Ectodermal cell (in vitro differentiated cells): ENCODE measurements at regions not wholly inside any gene's neighbourhood (a gene's known extent, or its start where the extent isn't known, plus 50 kb on each side); places are given as distances from the start of the nearest gene placed in this dataset.

Source experiments
- H3K27ac ChIP-seq: 2 replicates; pipeline ENCODE4 v1.7.0; 2013; ENCODE audit warnings: mild to moderate bottlenecking, low read depth, low read length; ENCODE audit not compliant: insufficient read depth, poor library complexity, severe bottlenecking
- H3K27me3 ChIP-seq: 2 replicates; pipeline ENCODE4 v1.7.0; 2013; ENCODE audit warnings: mild to moderate bottlenecking, low read length; ENCODE audit not compliant: insufficient read depth, control insufficient read depth, poor library complexity, severe bottlenecking
- H3K36me3 ChIP-seq: one replicate; pipeline ENCODE4 v1.7.0; 2013; ENCODE audit warnings: low read length; ENCODE audit not compliant: control insufficient read depth, insufficient read depth
- H3K4me1 ChIP-seq: one replicate; pipeline ENCODE4 v1.7.0; 2013; ENCODE audit warnings: low read length; ENCODE audit not compliant: control insufficient read depth, insufficient read depth
- H3K4me3 ChIP-seq: 2 replicates; pipeline ENCODE4 v1.7.0; 2013; ENCODE audit warnings: low read depth, low read length, control low read depth; ENCODE audit not compliant: insufficient read depth
- H3K9me3 ChIP-seq: 2 replicates; pipeline ENCODE4 v1.7.0; 2013; ENCODE audit warnings: mild to moderate bottlenecking, low read length, moderate library complexity; ENCODE audit not compliant: control insufficient read depth
- WGBS, 2 experiments: methylation state at CpG; one replicate each; pipeline ENCODE4 v1.1.7; 2013; ENCODE audit warnings: missing lambda C conversion rate in 2 of 2; 5-methylcytosine and 5-hydroxymethylcytosine counted together

- H3K27me3 ChIP-seq: peaks cover 8% of the 10 kb centered on the region
- no peak overlapping the region for H3K4me3 ChIP-seq
- no peaks in the 10 kb centered on the region for H3K9me3 ChIP-seq
- 86 to 90% methylated on average over 10 of the region's 10 CpGs for whole genome bisulfite sequencing, 2 experiments
- no peaks in the 10 kb centered on the region for H3K36me3 ChIP-seq
- H3K4me1 ChIP-seq: peaks cover 38% of the 10 kb centered on the region
- no peak overlapping the region for H3K27ac ChIP-seq
Observed at GRCh38 chr4:3704669-3705068, 61.5 kb upstream of the ADRA2C start.

GRCh38 chr4:3703677-3704521, 62.3 kb upstream of the ADRA2C start:
- no peaks in the 10 kb centered on the region for H3K9me3 ChIP-seq
- 52% methylated on average over 29 of the region's 29 CpGs for WGBS, 2 experiments
- no peak overlapping the region for H3K4me3 ChIP-seq
- no peak overlapping the region for H3K27ac ChIP-seq
- peaks cover 33% of the 10 kb centered on the region for H3K4me1 ChIP-seq
- peaks cover 8% of the 10 kb centered on the region for H3K27me3 ChIP-seq
- no peaks in the 10 kb centered on the region for H3K36me3 ChIP-seq

DNA sequence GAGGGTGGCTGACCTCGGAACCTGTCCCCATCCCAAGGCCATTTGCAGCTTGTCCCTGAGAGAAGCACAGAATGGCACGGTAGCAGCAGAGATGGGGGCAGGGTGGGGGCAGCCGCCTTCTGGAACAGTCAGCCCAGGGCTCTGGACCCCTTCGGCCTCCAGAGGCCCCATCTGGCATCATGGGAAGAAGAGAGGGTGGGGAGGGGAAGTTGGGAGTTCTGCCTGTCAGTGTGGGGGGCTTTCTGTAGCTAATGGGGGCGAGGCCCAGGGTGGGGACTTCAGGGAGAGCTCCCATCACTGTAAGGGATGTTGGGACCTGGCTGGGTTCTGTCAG, 62.9 kb upstream of the ADRA2C start:
- H3K4me3 ChIP-seq: no peak overlapping the region
- peaks cover 8% of the 10 kb centered on the region for H3K27me3 ChIP-seq
- WGBS, 2 experiments: 61 to 65% methylated on average over 5 of the region's 5 CpGs
- no peak overlapping the region for H3K27ac ChIP-seq
- H3K9me3 ChIP-seq: no peaks in the 10 kb centered on the region
- H3K4me1 ChIP-seq: peaks cover 28% of the 10 kb centered on the region
- H3K36me3 ChIP-seq: no peaks in the 10 kb centered on the region

DNA sequence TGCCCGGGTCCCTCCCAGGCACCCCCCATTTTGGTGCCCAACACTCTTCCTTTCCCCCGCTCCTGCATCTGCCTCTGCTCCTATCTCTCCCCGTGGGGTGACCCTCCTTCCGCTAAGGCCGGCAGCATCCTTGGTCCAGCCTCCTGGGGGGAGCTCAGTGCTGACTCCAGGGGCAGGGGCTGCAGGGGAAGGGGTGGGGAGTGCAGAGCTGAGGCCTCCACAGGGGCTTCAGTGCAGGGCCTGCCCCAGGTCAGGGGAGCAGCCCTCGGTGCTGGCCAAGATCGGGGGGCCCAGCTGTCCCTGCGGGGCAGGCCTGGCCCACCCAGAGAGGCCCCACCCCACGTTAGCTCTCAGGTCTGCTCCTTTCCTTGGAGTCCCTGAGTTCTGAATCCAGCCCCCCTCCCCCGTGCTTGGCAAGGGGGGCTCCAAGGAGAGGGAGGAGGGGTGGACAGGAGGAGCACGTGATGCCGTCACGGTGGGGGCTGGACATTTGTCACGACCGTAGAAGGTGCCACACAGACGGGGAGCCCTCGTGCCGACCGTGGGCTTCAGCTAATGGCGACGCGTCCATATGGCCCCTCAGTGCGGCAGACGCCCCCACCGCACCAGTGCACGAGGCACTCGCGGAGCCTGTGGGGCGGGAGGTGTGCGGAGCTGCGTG, 63.5 kb upstream of the ADRA2C start:
- H3K4me1 ChIP-seq: peaks cover 25% of the 10 kb centered on the region
- H3K9me3 ChIP-seq: no peaks in the 10 kb centered on the region
- 88% methylated on average over 31 of the region's 31 CpGs for WGBS, 2 experiments
- H3K27ac ChIP-seq: no peak overlapping the region
- H3K36me3 ChIP-seq: no peaks in the 10 kb centered on the region
- no peak overlapping the region for H3K4me3 ChIP-seq
- H3K27me3 ChIP-seq: peaks cover 8% of the 10 kb centered on the region

- Histone ChIP-seq H3K9me3 (no peaks in the 10 kb centered on the region), H3K4me1 (peaks cover 25% of the 10 kb centered on the region), H3K27ac (no peak overlapping the region), H3K27me3 (peaks cover 8% of the 10 kb centered on the region), H3K36me3 (no peaks in the 10 kb centered on the region), H3K4me3 (no peak overlapping the region)
- WGBS, 2 experiments: 83 to 84% methylated on average over 29 of the region's 29 CpGs
Observed at GRCh38 chr4:3701736-3702560, 64.2 kb upstream of the ADRA2C start.

DNA sequence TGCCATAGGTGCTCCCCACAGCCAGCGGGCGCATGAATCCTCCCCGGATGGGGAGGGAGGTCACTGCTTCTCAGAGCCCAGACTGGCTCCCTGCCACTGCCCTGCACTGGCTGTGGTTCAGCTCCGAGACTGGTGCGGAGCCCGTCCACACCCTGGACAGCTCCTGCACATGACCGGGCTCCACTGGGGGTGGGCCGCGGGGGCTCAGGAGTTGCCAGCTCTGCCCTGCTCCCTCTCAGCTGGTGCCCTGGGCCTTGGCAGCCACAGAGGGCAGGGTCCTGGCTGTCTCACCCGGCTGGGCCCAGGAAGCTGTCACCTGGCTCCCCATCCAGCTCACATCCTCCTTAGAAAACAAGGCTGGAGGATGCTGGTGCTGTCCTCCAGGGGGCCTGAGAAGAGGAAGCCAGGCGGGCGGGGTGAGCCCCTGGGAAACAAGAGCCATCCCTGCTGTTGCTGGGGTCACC, 64.9 kb upstream of the ADRA2C start:
- no peak overlapping the region for H3K27ac ChIP-seq
- H3K4me1 ChIP-seq: peaks cover 25% of the 10 kb centered on the region
- peaks cover 8% of the 10 kb centered on the region for H3K27me3 ChIP-seq
- no peak overlapping the region for H3K4me3 ChIP-seq
- 88% methylated on average over 12 of the region's 12 CpGs for WGBS, 2 experiments
- H3K36me3 ChIP-seq: no peaks in the 10 kb centered on the region
- no peaks in the 10 kb centered on the region for H3K9me3 ChIP-seq

- Histone ChIP-seq H3K36me3 (no peaks in the 10 kb centered on the region), H3K9me3 (no peaks in the 10 kb centered on the region), H3K27me3 (peaks cover 8% of the 10 kb centered on the region), H3K27ac (no peak overlapping the region), H3K4me1 (peaks cover 25% of the 10 kb centered on the region), H3K4me3 (no peak overlapping the region)
- 90 to 95% methylated on average over 10 of the region's 10 CpGs for WGBS, 2 experiments
Observed at GRCh38 chr4:3700736-3701135, 65.4 kb upstream of the ADRA2C start.

DNA sequence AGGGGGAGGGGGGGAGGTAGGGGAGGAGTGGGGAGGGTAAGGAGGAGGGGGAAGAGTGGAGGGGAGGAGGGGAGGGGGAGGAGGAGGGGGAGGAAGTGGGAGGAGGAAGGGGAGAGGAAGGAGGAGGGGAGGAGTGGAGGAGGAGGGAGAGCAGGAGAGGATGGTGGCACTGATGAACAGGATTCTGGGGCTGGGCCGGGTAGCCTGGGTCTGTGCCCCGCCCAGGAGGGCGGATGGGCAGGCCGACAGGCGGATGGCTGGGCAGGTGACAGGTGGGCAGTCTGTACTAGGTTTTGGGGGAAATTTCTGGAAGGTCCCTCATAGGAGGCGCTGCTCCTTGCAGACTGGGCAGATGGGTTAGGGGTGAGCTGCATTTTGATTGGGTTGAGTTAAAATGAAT, 66.0 kb upstream of the ADRA2C start:
- Histone ChIP-seq H3K27me3 (peaks cover 8% of the 10 kb centered on the region), H3K4me3 (no peak overlapping the region), H3K36me3 (no peaks in the 10 kb centered on the region), H3K27ac (no peak overlapping the region), H3K9me3 (no peaks in the 10 kb centered on the region), H3K4me1 (peaks cover 25% of the 10 kb centered on the region)
- WGBS, 2 experiments: 88% methylated on average over 6 of the region's 6 CpGs

- Histone ChIP-seq H3K4me3 (no peak overlapping the region), H3K4me1 (peaks cover 25% of the 10 kb centered on the region), H3K9me3 (no peaks in the 10 kb centered on the region), H3K27me3 (peaks cover 6% of the 10 kb centered on the region), H3K27ac (no peak overlapping the region), H3K36me3 (no peaks in the 10 kb centered on the region)
- WGBS, 2 experiments: 89 to 91% methylated on average over 13 of the region's 13 CpGs
Observed at GRCh38 chr4:3699678-3700077, 66.5 kb upstream of the ADRA2C start.

DNA sequence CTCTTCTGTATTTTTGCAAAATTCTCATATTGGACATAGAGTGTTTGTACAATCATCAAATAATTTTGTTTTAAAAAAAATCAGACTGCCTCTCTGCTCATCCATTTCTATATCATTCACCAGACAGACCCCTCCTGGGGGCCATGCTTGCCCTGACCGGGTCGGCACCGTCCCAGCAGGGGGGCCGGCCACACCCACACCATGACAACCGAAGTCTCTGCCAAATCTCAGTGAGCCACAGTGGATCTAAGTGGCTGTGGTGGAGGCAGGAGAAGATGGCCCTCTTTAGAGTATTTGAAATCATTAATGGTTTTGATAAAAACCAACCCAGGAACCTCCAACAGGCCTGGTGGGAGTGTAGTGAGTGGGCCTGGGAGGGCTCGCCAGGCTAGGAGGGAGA, 66.9 kb upstream of the ADRA2C start:
- no peaks in the 10 kb centered on the region for H3K36me3 ChIP-seq
- H3K9me3 ChIP-seq: no peaks in the 10 kb centered on the region
- H3K27me3 ChIP-seq: peaks cover 5% of the 10 kb centered on the region
- H3K27ac ChIP-seq: no peak overlapping the region
- peaks cover 25% of the 10 kb centered on the region for H3K4me1 ChIP-seq
- 77 to 89% methylated on average over 6 of the region's 6 CpGs for WGBS, 2 experiments
- H3K4me3 ChIP-seq: no peak overlapping the region
